Lower lobe of right lung (tissue), 2 donors: ENCODE measurements at regions not wholly inside any gene's neighbourhood (a gene's known extent, or its start where the extent isn't known, plus 50 kb on each side); places are given as distances from the start of the nearest gene placed in this dataset.

ENCODE experiments used
- ATAC-seq, 2 donors: fragments of 200-7000 bp; cut with Tn5 transposase; one replicate each; pipeline ENCODE4 v1.9.1; 2020 to 2022; ENCODE audit warnings: mild to moderate bottlenecking in 2 of 2, moderate library complexity in 2 of 2
- DNase-seq: peaks from one replicate; pipeline ENCODE4 v3.0.0-alpha.2; 2020
- H3K27ac ChIP-seq: fragments of 200-600 bp; one replicate; pipeline ENCODE4 v1.8.0; 2022
- H3K27me3 ChIP-seq: fragments of 200-600 bp; one replicate; pipeline ENCODE4 v1.8.0; 2022; ENCODE audit warnings: low read depth
- H3K36me3 ChIP-seq: fragments of 200-600 bp; one replicate; pipeline ENCODE4 v1.8.0; 2022; ENCODE audit warnings: mild to moderate bottlenecking
- H3K4me1 ChIP-seq: fragments of 200-600 bp; one replicate; pipeline ENCODE4 v1.8.0; 2022
- H3K4me3 ChIP-seq: fragments of 200-600 bp; one replicate; pipeline ENCODE4 v1.8.0; 2022; ENCODE audit warnings: mild to moderate bottlenecking
- H3K9me3 ChIP-seq: fragments of 200-600 bp; one replicate; pipeline ENCODE4 v1.8.0; 2022
- intact Hi-C: fragments of 100-400 bp; cut with DNase I; formaldehyde crosslinking; loops from one replicate; pipeline ENCODE4 v1.11.0; 2022
- TF ChIP-seq, protein P1 (sequence below): fragments of 200-600 bp; IDR thresholded peaks from one replicate; pipeline ENCODE4 v1.8.0; 2022; ENCODE audit warnings: antibody characterized with exemption, mild to moderate bottlenecking
- donor health status: DM: no; HTN: yes; CAD: no; lungs with severe emphysema.

DNA sequence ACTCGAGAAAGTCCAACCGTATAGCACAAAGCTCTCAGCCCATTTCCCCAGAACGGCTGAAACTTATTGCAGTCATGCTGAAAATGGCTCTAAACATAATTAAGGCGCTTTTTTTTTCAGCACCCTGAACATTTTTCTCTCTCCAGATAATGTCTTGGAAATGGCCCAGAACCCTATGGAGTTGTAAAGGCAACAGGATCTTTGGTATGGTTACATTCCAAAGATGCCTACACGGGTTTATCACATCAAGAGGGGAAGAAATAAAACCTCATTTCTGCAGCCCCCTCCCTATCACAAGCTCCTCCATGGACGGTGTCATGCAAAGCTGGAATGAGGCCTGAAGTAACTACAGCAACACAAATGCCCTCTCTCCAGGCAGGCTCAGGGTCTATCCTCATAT is 126.4 kb upstream of the GALNT2 start:
- no peaks in the 10 kb centered on the region for H3K4me1 ChIP-seq
- ATAC-seq (no peak), DNase-seq (no peak)
- H3K9me3 ChIP-seq = no peaks in the 10 kb centered on the region
- peaks cover 6% of the 10 kb centered on the region for H3K27me3 ChIP-seq
- intact Hi-C loops = no loop called here
- H3K27ac ChIP-seq = no peak overlapping the region
- TF ChIP-seq, protein P1, sequence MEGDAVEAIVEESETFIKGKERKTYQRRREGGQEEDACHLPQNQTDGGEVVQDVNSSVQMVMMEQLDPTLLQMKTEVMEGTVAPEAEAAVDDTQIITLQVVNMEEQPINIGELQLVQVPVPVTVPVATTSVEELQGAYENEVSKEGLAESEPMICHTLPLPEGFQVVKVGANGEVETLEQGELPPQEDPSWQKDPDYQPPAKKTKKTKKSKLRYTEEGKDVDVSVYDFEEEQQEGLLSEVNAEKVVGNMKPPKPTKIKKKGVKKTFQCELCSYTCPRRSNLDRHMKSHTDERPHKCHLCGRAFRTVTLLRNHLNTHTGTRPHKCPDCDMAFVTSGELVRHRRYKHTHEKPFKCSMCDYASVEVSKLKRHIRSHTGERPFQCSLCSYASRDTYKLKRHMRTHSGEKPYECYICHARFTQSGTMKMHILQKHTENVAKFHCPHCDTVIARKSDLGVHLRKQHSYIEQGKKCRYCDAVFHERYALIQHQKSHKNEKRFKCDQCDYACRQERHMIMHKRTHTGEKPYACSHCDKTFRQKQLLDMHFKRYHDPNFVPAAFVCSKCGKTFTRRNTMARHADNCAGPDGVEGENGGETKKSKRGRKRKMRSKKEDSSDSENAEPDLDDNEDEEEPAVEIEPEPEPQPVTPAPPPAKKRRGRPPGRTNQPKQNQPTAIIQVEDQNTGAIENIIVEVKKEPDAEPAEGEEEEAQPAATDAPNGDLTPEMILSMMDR = no peak
- no peaks in the 10 kb centered on the region for H3K36me3 ChIP-seq
- no peak overlapping the region for H3K4me3 ChIP-seq

DNA sequence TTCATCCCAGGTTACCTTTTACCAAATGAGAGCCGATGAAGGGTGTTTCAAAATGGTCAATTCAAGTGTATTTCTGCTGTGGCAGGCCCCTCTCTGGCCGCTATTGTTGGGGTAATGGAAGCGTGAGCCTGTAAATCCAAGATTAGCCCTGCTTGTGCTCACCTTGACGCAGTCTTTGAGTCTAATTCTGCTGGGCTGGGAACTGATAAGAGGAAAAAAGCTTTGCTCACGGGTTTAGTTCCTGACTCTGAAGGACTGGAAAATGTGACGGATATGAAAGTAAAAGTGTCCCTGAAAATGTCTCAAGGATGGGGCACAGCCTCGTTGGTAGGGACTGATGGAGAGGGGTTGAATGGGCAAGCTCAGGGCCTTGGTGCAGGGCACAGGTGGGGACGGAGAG is 125.9 kb upstream of the GALNT2 start:
- Histone ChIP-seq H3K27ac (no peak overlapping the region), H3K27me3 (peaks cover 6% of the 10 kb centered on the region), H3K9me3 (no peaks in the 10 kb centered on the region), H3K4me3 (no peak overlapping the region), H3K36me3 (no peaks in the 10 kb centered on the region), H3K4me1 (no peaks in the 10 kb centered on the region)
- intact Hi-C loops = no loop called here
- DNase-seq (no peak), ATAC-seq (no peak)
- TF ChIP-seq, protein P1 = no peak

DNA sequence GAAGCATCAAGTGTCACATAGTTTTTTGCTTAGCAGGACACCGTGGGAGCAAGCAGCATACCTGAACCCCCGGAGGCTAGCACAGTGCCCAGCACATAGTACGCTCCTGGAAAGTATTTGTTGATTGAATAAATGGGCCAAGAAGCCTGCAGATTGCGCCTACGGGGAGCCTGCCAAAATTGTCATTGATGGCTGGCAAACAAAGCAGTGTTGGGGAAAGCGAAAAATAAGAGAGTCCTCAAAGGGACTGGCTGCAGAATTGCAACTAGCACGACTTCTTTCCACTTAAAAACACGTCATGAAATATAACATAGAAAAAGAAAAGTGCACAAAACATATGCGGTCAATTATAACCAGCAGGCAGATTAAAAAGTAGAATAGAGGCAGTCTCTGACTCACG is 125.2 kb upstream of the GALNT2 start:
- Histone ChIP-seq H3K27me3 (peaks cover 3% of the 10 kb centered on the region), H3K36me3 (no peaks in the 10 kb centered on the region), H3K4me3 (no peak overlapping the region), H3K4me1 (no peaks in the 10 kb centered on the region), H3K27ac (no peak overlapping the region), H3K9me3 (no peaks in the 10 kb centered on the region)
- DNase-seq (no peak), ATAC-seq (no peak)
- TF ChIP-seq, protein P1 = no peak
- intact Hi-C loops = no loop called here

DNA sequence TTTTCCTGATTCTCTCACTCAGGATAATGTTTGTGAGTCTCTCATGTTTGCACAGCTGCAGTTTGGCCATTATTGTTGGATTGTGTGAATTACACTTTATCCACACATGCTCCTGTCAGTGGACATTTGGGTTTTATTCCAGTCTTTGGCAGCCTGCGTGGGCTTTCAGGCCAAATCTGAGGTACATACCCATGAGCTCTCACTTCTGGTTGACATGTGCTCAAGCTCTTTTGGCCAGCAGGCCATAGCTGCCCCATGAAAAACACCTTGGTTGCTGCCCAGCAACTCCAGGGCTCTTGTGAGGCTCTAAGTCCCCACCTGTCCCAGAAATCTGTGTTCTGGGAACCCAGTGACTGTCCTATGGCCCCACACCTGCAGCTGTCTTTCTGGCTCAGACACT is 124.5 kb upstream of the GALNT2 start:
- H3K27ac ChIP-seq = no peak overlapping the region
- no peak for DNase-seq

DNA sequence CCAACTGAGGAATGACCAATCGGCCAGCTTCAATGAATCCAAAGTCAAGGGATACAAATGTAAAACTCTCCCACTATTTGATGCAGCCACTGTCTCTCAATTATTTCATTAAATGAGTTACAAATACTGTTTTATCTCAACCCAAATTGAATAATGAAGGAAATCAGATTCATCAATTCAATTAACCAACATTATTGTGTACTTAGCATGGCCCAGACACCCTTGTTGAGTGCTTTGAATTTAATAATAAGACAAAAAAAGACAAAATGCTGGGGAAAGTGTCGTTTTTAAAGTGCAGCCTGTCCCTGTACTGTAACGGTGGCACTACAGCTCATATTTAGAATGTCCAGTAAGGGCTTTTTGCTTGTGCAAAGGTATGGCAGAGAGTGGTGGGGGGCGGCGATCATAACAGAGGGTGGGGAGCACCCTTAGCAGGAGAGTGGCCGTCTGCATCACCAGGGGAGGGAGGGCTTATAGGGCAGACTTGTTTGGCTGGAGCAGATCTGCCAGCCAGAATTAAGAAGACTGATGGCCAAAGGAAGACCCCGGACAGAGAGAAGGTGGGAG is 123.8 kb upstream of the GALNT2 start:
- ATAC-seq (no peak), DNase-seq (no peak)
- intact Hi-C loops = no loop called here
- TF ChIP-seq, protein P1 = no peak
- H3K4me1 ChIP-seq = no peaks in the 10 kb centered on the region
- H3K27me3 ChIP-seq = peaks cover 3% of the 10 kb centered on the region
- no peak overlapping the region for H3K4me3 ChIP-seq
- no peaks in the 10 kb centered on the region for H3K36me3 ChIP-seq
- H3K9me3 ChIP-seq = no peaks in the 10 kb centered on the region
- H3K27ac ChIP-seq = no peak overlapping the region

More for the DNA sequence above, 124.5 kb upstream of the GALNT2 start:
- intact Hi-C loops = no loop called here
- TF ChIP-seq, protein P1 = no peak
- H3K4me3 ChIP-seq = no peak overlapping the region
- no peaks in the 10 kb centered on the region for H3K4me1 ChIP-seq
- H3K27me3 ChIP-seq = peaks cover 3% of the 10 kb centered on the region
- no peaks in the 10 kb centered on the region for H3K9me3 ChIP-seq
- no peak for ATAC-seq
- no peaks in the 10 kb centered on the region for H3K36me3 ChIP-seq
